Endothelial cell (in vitro differentiated cells): ENCODE measurements at regions not wholly inside any gene's neighbourhood (a gene's known extent, or its start where the extent isn't known, plus 50 kb on each side); places are given as distances from the start of the nearest gene placed in this dataset.

ENCODE experiments used
- DNase-seq: peaks from one replicate; pipeline ENCODE4 v3.0.0; 2021; ENCODE audit warnings: low spot score
- H3K27ac Mint-ChIP-seq: one replicate; pipeline ENCODE4 v1.8.0; 2021; ENCODE audit warnings: mixed read lengths, inconsistent platforms; ENCODE audit not compliant: unreplicated experiment
- H3K27me3 Mint-ChIP-seq: one replicate; pipeline ENCODE4 v1.8.0; 2021; ENCODE audit warnings: mild to moderate bottlenecking, moderate library complexity, mixed read lengths, inconsistent platforms; ENCODE audit not compliant: unreplicated experiment
- H3K36me3 Mint-ChIP-seq: one replicate; pipeline ENCODE4 v1.8.0; 2021; ENCODE audit warnings: mild to moderate bottlenecking, low read depth, mixed read lengths, inconsistent platforms; ENCODE audit not compliant: unreplicated experiment
- H3K4me1 Mint-ChIP-seq: one replicate; pipeline ENCODE4 v1.8.0; 2021; ENCODE audit warnings: mild to moderate bottlenecking, mixed read lengths, inconsistent platforms; ENCODE audit not compliant: unreplicated experiment
- H3K4me3 Mint-ChIP-seq: one replicate; pipeline ENCODE4 v1.8.0; 2021; ENCODE audit warnings: mild to moderate bottlenecking, mixed read lengths, inconsistent platforms; ENCODE audit not compliant: unreplicated experiment
- H3K9me3 Mint-ChIP-seq: one replicate; pipeline ENCODE4 v1.8.0; 2021; ENCODE audit warnings: mixed read lengths, inconsistent platforms; ENCODE audit not compliant: unreplicated experiment
- CTCF ChIP-seq: fragments of 200-600 bp; sonication (generic); IDR thresholded peaks from one replicate; pipeline ENCODE4 v1.5.0; 2021; ENCODE audit warnings: antibody characterized with exemption; ENCODE audit not compliant: unreplicated experiment

- H3K4me3 Mint-ChIP-seq = no peak overlapping the region
- H3K27me3 Mint-ChIP-seq = no peaks in the 10 kb centered on the region
- no peak for TF ChIP-seq CTCF
- no peaks in the 10 kb centered on the region for H3K9me3 Mint-ChIP-seq
- no peak overlapping the region for H3K27ac Mint-ChIP-seq
- no peak for DNase-seq
- peaks cover 3% of the 10 kb centered on the region for H3K4me1 Mint-ChIP-seq
- H3K36me3 Mint-ChIP-seq = no peaks in the 10 kb centered on the region
These were observed 346.6 kb downstream of the PMP22 start for GRCh38 chr17:14918540-14918939.

GRCh38 chr17:14910916-14911315 is 354.2 kb downstream of the PMP22 start:
- no peak overlapping the region for H3K27ac Mint-ChIP-seq
- H3K4me1 Mint-ChIP-seq = no peaks in the 10 kb centered on the region
- H3K36me3 Mint-ChIP-seq = no peaks in the 10 kb centered on the region
- TF ChIP-seq CTCF = no peak
- DNase-seq = no peak
- H3K4me3 Mint-ChIP-seq = no peak overlapping the region
- H3K27me3 Mint-ChIP-seq = no peaks in the 10 kb centered on the region
- H3K9me3 Mint-ChIP-seq = no peaks in the 10 kb centered on the region

GRCh38 chr17:14904386-14904785 is 360.7 kb downstream of the PMP22 start:
- TF ChIP-seq CTCF = no peak
- Mint-ChIP-seq H3K27ac (no peak overlapping the region), H3K9me3 (no peaks in the 10 kb centered on the region), H3K4me1 (no peaks in the 10 kb centered on the region), H3K27me3 (no peaks in the 10 kb centered on the region), H3K4me3 (no peak overlapping the region), H3K36me3 (no peaks in the 10 kb centered on the region)
- DNase-seq = no peak

- Mint-ChIP-seq H3K27ac (no peak overlapping the region), H3K36me3 (no peaks in the 10 kb centered on the region), H3K4me3 (no peak overlapping the region), H3K4me1 (no peaks in the 10 kb centered on the region), H3K9me3 (no peaks in the 10 kb centered on the region), H3K27me3 (no peaks in the 10 kb centered on the region)
- no peak for TF ChIP-seq CTCF
- no peak for DNase-seq
These were observed 361.3 kb downstream of the PMP22 start for GRCh38 chr17:14903854-14904253.

GRCh38 chr17:14902803-14903202 is 362.3 kb downstream of the PMP22 start:
- H3K4me3 Mint-ChIP-seq = no peak overlapping the region

More at GRCh38 chr17:14902803-14903202, 362.3 kb downstream of the PMP22 start:
- Mint-ChIP-seq H3K27ac (no peak overlapping the region), H3K36me3 (no peaks in the 10 kb centered on the region), H3K27me3 (no peaks in the 10 kb centered on the region), H3K9me3 (no peaks in the 10 kb centered on the region), H3K4me1 (no peaks in the 10 kb centered on the region)
- no peak for TF ChIP-seq CTCF
- DNase-seq = no peak
